Activated naive CD4-positive, alpha-beta T cell treated with anti-CD3 and anti-CD28 coated beads, Interleukin-2, amount 50 U/mL, for 72 hours (primary cell): ENCODE measurements at regions not wholly inside any gene's neighbourhood (a gene's known extent, or its start where the extent isn't known, plus 50 kb on each side); places are given as distances from the start of the nearest gene placed in this dataset.

Source experiments
- ATAC-seq, 2 donors: fragments of 150-1000 bp; cut with Tn5 transposase; 2 replicates each; pipeline ENCODE4 v1.10.0; 2021; ENCODE audit warnings: mild to moderate bottlenecking in 2 of 2, moderate library complexity in 2 of 2
- DNase-seq, 2 donors: peaks; one replicate each; pipeline ENCODE4 v3.0.0; 2021 to 2022; ENCODE audit warnings: low spot score in 2 of 2
- H3K27ac Mint-ChIP-seq, 2 donors: one replicate each; pipeline ENCODE4 v1.8.0; 2022; ENCODE audit warnings: mild to moderate bottlenecking in 2 of 2, mixed read lengths in 2 of 2
- H3K36me3 Mint-ChIP-seq, 2 donors: one replicate each; pipeline ENCODE4 v1.8.0; 2022; ENCODE audit warnings: mixed read lengths in 2 of 2
- H3K9me3 Mint-ChIP-seq, 2 donors: one replicate each; pipeline ENCODE4 v1.8.0; 2022; ENCODE audit warnings: mixed read lengths in 2 of 2

DNA sequence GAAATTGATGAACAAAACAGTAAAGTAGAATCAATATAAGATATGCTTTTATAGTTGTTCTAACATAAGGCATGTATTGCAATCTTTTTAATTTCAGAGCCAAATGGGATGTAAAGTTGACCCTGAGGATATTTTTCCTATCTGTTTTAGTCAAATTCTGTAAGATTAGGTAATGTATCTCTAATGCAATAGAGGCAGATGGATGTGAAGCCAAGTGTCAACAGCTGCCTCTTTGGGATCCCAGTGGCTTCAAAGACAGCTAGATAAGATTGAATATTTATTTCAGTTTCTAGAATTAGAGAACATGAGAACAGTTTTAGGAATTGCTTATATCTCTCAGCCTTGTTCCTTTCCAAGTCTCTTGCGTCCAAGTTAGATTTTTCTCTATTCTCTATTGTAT is 208.3 kb downstream of the DNAJB9 start:
- ATAC-seq, result no peak
- Mint-ChIP-seq H3K36me3 (no peaks in the 10 kb centered on the region), H3K9me3 (no peaks in the 10 kb centered on the region), H3K27ac (no peak overlapping the region)
- no peak for DNase-seq

- Mint-ChIP-seq H3K36me3 (peaks cover 0 to 6% of the 10 kb centered on the region in 2 donors), H3K27ac (no peak overlapping the region), H3K9me3 (peaks cover 4 to 14% of the 10 kb centered on the region in 2 donors)
- ATAC-seq (no peak), DNase-seq (no peak)
Observed at GRCh38 chr7:108789451-108789850, 219.8 kb downstream of the DNAJB9 start.

- Mint-ChIP-seq H3K9me3 (peaks cover 4 to 15% of the 10 kb centered on the region in 2 donors), H3K36me3 (peaks cover 0 to 6% of the 10 kb centered on the region in 2 donors), H3K27ac (no peak overlapping the region)
- ATAC-seq, result no peak
- no peak for DNase-seq
Observed at GRCh38 chr7:108794466-108794865, 224.8 kb downstream of the DNAJB9 start.

DNA sequence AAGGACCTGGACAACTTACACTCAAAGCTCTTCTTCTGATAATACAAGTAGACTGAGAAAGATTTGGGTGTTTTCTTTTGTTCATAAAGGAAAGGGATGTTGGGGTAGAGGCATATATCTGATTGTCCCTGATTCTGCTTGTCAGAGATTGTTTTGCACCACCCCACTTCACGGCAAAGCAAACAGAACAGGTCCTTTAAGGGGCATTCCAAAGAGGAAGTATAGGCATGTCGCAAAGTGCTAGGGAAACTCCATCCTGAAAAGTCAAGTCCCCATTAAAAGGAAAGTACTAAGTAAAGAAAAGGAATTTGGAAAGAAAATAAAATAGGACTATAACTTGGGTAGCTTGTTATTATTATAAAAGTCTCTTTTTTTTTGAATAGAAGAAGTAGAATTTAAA is 233.0 kb downstream of the DNAJB9 start:
- H3K36me3 Mint-ChIP-seq, result no peaks in the 10 kb centered on the region
- H3K27ac Mint-ChIP-seq, result no peak overlapping the region
- ATAC-seq (no peak), DNase-seq (no peak)
- H3K9me3 Mint-ChIP-seq, result peaks cover 0 to 11% of the 10 kb centered on the region in 2 donors

DNA sequence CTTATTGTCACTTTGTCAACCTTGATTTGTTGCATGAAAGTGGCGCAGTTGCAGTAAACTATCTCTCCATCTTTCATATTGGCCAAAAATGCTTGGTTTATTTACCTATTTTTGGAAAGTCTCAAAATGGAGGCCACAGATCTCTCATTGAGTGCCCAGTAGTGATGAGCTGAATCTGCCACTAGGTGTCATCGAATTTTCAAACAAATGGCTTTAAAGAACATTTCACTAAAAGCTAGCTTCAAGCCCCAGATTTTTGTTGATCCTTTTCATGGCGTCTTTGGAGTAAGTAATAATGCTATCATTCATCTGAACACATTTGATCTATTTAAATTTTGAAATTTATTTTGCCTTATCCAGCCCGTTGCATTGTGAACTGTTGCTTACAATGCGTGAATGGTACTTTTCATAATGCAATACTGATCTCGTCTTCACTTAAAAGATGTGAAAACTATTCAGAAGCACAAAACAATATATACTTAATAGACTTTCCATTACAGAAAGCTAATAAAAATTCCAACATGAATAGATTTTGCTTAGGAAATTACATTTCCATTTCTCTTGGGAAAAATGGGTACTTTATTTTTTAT is 236.2 kb downstream of the DNAJB9 start:
- no peak for DNase-seq
- Mint-ChIP-seq H3K27ac (no peak overlapping the region), H3K36me3 (no peaks in the 10 kb centered on the region), H3K9me3 (no peaks in the 10 kb centered on the region)
- no peak for ATAC-seq

DNA sequence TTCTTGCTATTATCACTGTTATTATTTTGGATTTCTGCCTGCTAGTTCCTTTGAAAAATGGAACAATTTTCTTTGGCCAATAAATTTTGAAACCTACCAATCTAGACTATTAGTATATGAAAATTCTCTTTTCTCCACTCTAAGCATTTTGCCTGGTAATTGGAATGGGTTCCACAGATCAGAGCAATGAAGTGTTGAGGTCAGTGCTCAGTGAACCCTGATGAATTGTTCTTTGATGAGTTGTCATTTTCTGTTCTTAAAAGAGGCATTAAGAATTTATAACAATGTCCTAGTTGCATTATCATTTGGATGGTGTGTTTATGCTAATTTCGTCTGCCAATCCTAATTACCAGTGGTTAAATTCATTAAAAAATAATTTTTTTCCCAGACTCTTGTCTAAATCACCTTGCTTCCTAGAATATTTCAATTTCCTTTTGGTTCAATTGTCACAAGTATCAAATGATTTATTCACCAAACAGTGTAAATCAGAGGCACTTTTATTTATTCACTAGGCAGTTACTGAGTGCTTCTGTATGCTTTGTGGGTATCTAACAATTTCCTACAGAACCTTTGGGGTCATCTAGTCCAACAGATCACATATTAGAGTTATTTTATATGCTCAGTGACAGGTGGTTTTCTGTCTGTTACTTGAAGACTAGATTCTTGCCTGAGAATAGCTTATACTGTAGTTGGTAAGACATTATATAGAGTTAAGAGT is 239.0 kb downstream of the DNAJB9 start:
- DNase-seq (no peak), ATAC-seq (no peak)
- Mint-ChIP-seq H3K27ac (no peak overlapping the region), H3K36me3 (no peaks in the 10 kb centered on the region), H3K9me3 (peaks cover 0 to 5% of the 10 kb centered on the region in 2 donors)

DNA sequence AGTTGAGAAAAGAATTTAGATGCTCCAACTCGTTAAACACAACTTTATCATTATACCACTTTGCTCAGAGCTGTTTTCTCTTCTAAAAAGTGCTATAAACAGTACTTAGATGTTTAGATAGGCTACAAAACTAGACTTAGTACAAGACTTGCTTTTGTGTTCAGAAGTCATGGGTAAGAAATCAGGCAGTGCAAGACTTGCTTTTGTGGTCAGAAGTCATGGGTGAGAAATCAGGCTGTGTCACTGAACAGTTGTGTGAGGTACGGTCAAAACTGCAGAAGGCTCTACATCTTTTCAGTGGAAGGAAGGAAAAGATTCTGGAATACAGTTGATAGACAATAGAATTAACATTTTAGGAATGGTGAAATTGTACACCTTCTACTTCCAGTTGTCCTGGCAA is 239.7 kb downstream of the DNAJB9 start:
- peaks cover 3 to 7% of the 10 kb centered on the region in 2 donors for H3K9me3 Mint-ChIP-seq
- H3K27ac Mint-ChIP-seq, result no peak overlapping the region
- DNase-seq (no peak), ATAC-seq (no peak)
- H3K36me3 Mint-ChIP-seq, result no peaks in the 10 kb centered on the region

DNA sequence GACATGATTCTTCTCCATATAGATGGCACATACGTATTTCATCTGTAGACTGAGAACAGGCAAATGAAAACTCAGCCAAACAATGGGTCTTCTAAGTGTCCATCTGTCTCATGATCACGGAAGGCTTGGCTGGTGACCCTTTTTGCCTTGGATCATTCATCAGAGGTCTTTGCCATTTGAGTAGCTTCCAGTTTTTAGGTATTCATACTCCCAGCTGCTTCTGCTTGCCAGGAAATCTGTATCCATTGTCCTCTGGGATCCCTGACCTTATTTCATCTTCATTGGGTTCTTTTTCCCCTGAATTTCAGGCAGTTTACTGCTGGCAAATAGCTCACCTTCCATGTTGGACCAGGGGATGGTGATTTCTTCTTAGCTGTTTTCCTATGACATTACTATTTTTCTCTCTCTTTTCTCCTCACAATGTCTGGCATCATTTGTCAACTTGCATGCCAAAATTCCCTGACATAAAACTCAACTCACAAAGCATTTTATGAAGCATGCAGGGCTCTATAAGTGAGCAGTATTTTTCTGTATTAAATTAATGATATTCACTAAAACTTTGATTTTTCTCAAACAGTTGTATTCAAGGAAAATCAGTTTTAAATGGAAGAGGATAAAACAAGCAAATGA is 241.2 kb downstream of the DNAJB9 start:
- ATAC-seq, result no peak
- DNase-seq, result no peak
- H3K36me3 Mint-ChIP-seq, result no peaks in the 10 kb centered on the region
- no peak overlapping the region for H3K27ac Mint-ChIP-seq
- H3K9me3 Mint-ChIP-seq, result peaks cover 8 to 12% of the 10 kb centered on the region in 2 donors

DNA sequence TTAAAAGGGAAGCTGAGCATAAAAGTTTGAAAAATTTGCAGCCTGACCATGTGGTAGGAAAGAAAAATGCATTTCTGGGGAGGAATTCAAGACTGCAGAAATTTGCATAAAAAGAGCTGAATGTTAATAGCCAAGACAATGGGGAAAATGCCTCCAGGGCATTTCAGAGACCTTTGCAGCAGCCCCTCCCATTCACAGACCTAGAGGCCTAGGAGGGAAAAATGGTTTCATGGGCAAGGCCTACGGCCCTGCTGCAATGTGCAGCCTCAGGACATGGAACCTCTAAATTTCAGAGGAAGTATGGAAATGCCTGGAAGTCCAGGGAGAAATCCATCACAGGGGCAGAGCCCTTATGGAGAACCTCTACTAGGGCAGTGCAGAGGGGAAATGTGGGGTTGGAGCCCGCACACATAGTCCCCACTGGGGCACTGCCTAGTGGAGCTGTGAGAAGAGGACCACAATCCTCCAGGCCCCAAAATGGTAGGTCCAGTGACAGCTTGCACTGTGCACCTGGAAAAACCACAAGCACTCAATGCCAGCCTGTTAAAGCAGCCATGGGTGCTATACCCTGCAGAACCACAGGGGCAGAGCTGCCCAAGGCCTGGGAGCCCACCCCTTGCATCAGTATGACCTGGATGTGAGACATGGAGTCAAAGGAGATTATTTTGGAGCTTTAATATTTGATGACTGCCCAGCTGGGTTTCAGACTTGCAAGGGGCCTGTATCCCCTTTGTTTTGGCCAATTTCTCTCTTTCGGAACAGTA is 243.8 kb downstream of the DNAJB9 start:
- H3K9me3 Mint-ChIP-seq, result peaks cover 8 to 16% of the 10 kb centered on the region in 2 donors
- no peak overlapping the region for H3K27ac Mint-ChIP-seq
- ATAC-seq, result no peak
- no peak for DNase-seq
- no peaks in the 10 kb centered on the region for H3K36me3 Mint-ChIP-seq

GRCh38 chr7:108815815-108816214 is 246.1 kb downstream of the DNAJB9 start:
- Mint-ChIP-seq H3K9me3 (peaks cover 8 to 16% of the 10 kb centered on the region in 2 donors), H3K36me3 (no peaks in the 10 kb centered on the region), H3K27ac (no peak overlapping the region)
- DNase-seq (no peak), ATAC-seq (no peak)

DNA sequence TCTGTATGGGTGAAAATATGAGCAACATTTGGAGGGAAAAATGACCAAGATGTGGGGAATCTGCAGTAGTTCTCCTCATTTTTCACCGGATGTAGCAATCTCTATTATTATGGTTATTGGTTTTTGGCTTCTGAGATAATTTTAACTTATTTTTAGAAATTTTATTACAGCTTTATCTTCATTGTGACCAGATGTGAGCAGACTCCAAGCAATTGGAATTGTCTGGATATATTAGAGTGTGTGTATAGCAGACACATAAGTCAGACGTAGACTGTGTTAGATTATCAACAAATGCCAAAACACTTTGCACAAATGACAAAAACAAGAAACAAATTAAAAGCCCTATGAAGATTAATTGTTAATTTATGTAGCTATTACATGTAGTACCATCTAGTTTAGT is 249.1 kb downstream of the DNAJB9 start:
- no peaks in the 10 kb centered on the region for H3K36me3 Mint-ChIP-seq
- peaks cover 8 to 11% of the 10 kb centered on the region in 2 donors for H3K9me3 Mint-ChIP-seq
- H3K27ac Mint-ChIP-seq, result no peak overlapping the region
- DNase-seq (no peak), ATAC-seq (no peak)

DNA sequence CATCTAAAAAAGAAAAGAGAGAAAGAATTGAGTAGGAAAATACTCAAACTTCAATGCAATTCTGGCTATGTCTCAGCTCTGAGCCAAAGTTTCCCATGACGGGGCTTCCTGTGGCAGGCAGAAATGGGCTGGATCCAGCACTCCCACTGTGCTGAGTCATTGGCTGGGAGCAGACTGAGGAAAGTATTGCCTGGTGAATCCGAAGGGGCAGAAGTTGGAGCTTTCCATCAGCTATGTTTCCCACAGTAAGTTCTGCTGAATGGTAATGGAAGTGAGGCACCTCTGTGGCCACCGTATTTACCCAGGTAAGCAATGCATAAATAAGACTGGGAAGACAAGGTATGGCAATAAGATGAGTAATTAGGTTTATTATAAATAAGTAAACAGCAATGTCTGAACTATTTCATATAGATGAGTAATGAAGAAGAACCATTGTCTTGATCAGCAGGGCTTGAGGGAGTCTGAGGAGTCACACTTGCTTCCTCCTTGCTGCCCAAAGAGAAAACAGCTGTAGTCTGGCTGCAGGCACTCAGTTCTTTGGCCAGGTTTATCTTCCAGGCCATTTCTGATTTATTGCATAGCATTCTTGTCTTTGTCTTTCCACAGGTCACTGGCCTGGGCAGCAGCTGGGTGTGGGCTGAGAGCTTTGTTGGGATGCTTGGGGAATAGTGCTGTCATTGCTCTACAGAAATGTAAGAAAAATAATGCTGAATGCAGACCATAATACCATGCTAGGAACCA is 255.3 kb downstream of the DNAJB9 start:
- Mint-ChIP-seq H3K27ac (no peak overlapping the region), H3K9me3 (peaks cover 0 to 5% of the 10 kb centered on the region in 2 donors), H3K36me3 (peaks cover 0 to 4% of the 10 kb centered on the region in 2 donors)
- DNase-seq (no peak), ATAC-seq (no peak)

DNA sequence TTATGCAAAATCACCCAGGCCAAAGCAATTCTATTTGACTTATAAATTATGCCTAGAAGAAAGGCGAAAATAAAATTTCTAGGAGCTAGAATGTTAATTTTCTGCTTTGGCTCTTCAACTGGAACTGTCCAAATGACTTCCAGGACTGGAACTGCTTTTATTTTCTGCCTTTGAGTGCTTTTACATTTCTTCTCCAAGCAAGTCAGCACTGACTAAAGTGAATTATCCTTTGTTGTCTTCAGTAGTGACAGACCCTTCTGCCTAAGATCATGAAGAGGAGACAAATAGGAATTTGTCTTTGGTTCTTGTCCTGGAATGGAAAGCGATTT is 255.9 kb downstream of the DNAJB9 start:
- peaks cover 0 to 4% of the 10 kb centered on the region in 2 donors for H3K36me3 Mint-ChIP-seq
- no peak overlapping the region for H3K27ac Mint-ChIP-seq
- H3K9me3 Mint-ChIP-seq, result peaks cover 0 to 5% of the 10 kb centered on the region in 2 donors
- ATAC-seq, result no peak
- no peak for DNase-seq

- H3K27ac Mint-ChIP-seq, result no peak overlapping the region
- H3K9me3 Mint-ChIP-seq, result peaks cover 4 to 7% of the 10 kb centered on the region in 2 donors
- DNase-seq (no peak), ATAC-seq (no peak)
- no peaks in the 10 kb centered on the region for H3K36me3 Mint-ChIP-seq
Observed at GRCh38 chr7:108836256-108836655, 266.6 kb downstream of the DNAJB9 start.

- DNase-seq (no peak), ATAC-seq (no peak)
- Mint-ChIP-seq H3K9me3 (peaks cover 4 to 8% of the 10 kb centered on the region in 2 donors), H3K27ac (no peak overlapping the region), H3K36me3 (no peaks in the 10 kb centered on the region)
Observed at GRCh38 chr7:108838198-108838597, 268.5 kb downstream of the DNAJB9 start.

- H3K36me3 Mint-ChIP-seq, result no peaks in the 10 kb centered on the region
- DNase-seq, result no peak
- peaks cover 4% of the 10 kb centered on the region in 2 donors for H3K9me3 Mint-ChIP-seq
- H3K27ac Mint-ChIP-seq, result no peak overlapping the region
- no peak for ATAC-seq
Observed at GRCh38 chr7:108839076-108839475, 269.4 kb downstream of the DNAJB9 start.

DNA sequence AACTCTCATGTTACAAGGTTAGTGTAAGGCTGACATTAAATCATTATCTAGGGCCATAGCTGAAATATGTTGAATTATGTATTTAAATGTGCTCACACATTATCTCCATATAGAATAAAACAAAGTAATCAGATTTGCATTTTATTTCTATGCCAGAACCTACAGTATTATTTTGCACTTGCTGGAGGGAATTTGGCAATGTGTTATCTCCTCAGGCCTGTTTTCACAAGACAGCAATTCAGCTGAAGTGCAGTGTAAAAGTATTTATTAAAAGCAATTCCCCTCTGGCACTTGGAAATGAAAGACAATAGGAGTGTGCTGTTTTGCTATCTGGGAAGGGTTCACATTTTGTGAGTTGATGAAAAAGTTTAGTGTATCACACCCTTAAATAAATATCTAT is 276.3 kb downstream of the DNAJB9 start:
- H3K9me3 Mint-ChIP-seq, result peaks cover 3 to 4% of the 10 kb centered on the region in 2 donors

More for the DNA sequence above, 276.3 kb downstream of the DNAJB9 start:
- H3K27ac Mint-ChIP-seq, result no peak overlapping the region
- DNase-seq (no peak), ATAC-seq (no peak)
- H3K36me3 Mint-ChIP-seq, result no peaks in the 10 kb centered on the region
